Prostate gland (tissue), 2 donors: ENCODE measurements at regions not wholly inside any gene's neighbourhood (a gene's known extent, or its start where the extent isn't known, plus 50 kb on each side); places are given as distances from the start of the nearest gene placed in this dataset.

Experiments used
- POLR2AphosphoS5 ChIP-seq: sonication (generic); formaldehyde crosslinking; IDR thresholded peaks from one replicate; pipeline ENCODE4 v1.6.1; 2017; ENCODE audit warnings: antibody characterized with exemption
- TF ChIP-seq, protein P1 (sequence below), 4 experiments: fragments of 200-600 bp in 2 of 4; fragments of 450-650 bp in 2 of 4; sonication (generic) in 2 of 4; IDR thresholded peaks; 1 replicate in 3 of 4; 2 replicates in 1 of 4; pipeline ENCODE4 v1.5.1; 2016 to 2019; ENCODE audit warnings: antibody characterized with exemption in 4 of 4, mild to moderate bottlenecking in 2 of 4, moderate library complexity in 2 of 4

DNA sequence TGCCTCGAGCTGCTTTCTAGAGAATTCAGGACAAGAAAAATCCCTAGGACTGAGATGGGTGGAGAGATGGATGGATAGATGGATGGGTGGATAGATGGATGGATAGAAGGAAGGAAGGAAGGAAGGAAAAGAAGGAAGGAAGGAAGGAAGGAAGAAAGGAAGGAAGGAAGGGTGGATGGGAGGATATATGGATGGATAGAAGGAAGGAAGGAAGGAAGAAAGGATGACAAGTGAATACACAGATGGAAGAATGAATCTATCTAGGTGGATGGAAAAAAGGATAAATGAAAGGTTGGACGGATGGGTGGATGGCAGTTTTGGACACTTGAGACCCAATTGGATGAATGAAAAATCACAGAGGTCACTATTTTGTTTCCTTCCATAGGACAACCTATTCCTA is 120.4 kb upstream of the KAZN start:
- TF ChIP-seq, protein P1, sequence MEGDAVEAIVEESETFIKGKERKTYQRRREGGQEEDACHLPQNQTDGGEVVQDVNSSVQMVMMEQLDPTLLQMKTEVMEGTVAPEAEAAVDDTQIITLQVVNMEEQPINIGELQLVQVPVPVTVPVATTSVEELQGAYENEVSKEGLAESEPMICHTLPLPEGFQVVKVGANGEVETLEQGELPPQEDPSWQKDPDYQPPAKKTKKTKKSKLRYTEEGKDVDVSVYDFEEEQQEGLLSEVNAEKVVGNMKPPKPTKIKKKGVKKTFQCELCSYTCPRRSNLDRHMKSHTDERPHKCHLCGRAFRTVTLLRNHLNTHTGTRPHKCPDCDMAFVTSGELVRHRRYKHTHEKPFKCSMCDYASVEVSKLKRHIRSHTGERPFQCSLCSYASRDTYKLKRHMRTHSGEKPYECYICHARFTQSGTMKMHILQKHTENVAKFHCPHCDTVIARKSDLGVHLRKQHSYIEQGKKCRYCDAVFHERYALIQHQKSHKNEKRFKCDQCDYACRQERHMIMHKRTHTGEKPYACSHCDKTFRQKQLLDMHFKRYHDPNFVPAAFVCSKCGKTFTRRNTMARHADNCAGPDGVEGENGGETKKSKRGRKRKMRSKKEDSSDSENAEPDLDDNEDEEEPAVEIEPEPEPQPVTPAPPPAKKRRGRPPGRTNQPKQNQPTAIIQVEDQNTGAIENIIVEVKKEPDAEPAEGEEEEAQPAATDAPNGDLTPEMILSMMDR (IDR thresholded peaks at IDR 0.05): no peak
- no peak for TF ChIP-seq POLR2AphosphoS5
